ENCODE measurements at regions not wholly inside any gene's neighbourhood (a gene's known extent, or its start where the extent isn't known, plus 50 kb on each side); places are given as distances from the start of the nearest gene placed in this dataset.

GRCh38 chr6:86657192-86657591 lies 280.1 kb upstream of the HTR1E start:
- TF ChIP-seq CTCF (conservative IDR thresholded peaks at IDR 0.05; ENCODE audit: low read length) (no peak), EZH2phosphoT487 (IDR thresholded peaks at IDR 0.05; ENCODE audit: borderline replicate concordance, low read depth, low read length) (no peak)

Measured in OCI-LY7 (cell line).